ENCODE measurements at regions not wholly inside any gene's neighbourhood (a gene's known extent, or its start where the extent isn't known, plus 50 kb on each side); places are given as distances from the start of the nearest gene placed in this dataset.

- H3K4me3 ChIP-seq (ENCODE audit: insufficient read depth, low read length), result no peak overlapping the region
- no peaks in the 10 kb centered on the region for H3K27me3 ChIP-seq (ENCODE audit: insufficient read depth, low read length)
- H3K79me2 ChIP-seq (ENCODE audit: insufficient read depth, low read length), result no peaks in the 10 kb centered on the region
- no peak overlapping the region for H3K27ac ChIP-seq (ENCODE audit: low read depth, low read length)
- no peaks in the 10 kb centered on the region for H3K36me3 ChIP-seq (ENCODE audit: insufficient read depth, low read length)
- no peak overlapping the region for H2AFZ ChIP-seq (ENCODE audit: low read length)
- TF ChIP-seq CTCF (IDR thresholded peaks at IDR 0.05; ENCODE audit: extremely low read depth, low read depth, low read length), result no peak
- H4K20me1 ChIP-seq (ENCODE audit: insufficient read depth, low read length), result no peaks in the 10 kb centered on the region
- no peak overlapping the region for H3K4me2 ChIP-seq (ENCODE audit: insufficient read depth, low read length)
- no peak for DNase-seq (ENCODE audit: insufficient read length, low spot score, missing footprints)
- no peaks in the 10 kb centered on the region for H3K9me3 ChIP-seq (ENCODE audit: low read depth, low read length)
- no peaks in the 10 kb centered on the region for H3K4me1 ChIP-seq (ENCODE audit: insufficient read depth, low read length)
These were observed 226.0 kb upstream of the TSHZ2 start for GRCh38 chr20:52746190-52746589.

GRCh38 chr20:52744441-52744840, 227.7 kb upstream of the TSHZ2 start:
- Histone ChIP-seq H3K36me3 (ENCODE audit: insufficient read depth, low read length) (no peaks in the 10 kb centered on the region), H3K27ac (ENCODE audit: low read depth, low read length) (no peak overlapping the region), H3K4me1 (ENCODE audit: insufficient read depth, low read length) (no peaks in the 10 kb centered on the region), H3K27me3 (ENCODE audit: insufficient read depth, low read length) (no peaks in the 10 kb centered on the region), H4K20me1 (ENCODE audit: insufficient read depth, low read length) (no peaks in the 10 kb centered on the region), H3K4me3 (ENCODE audit: insufficient read depth, low read length) (no peak overlapping the region), H2AFZ (ENCODE audit: low read length) (no peak overlapping the region), H3K79me2 (ENCODE audit: insufficient read depth, low read length) (no peaks in the 10 kb centered on the region), H3K4me2 (ENCODE audit: insufficient read depth, low read length) (no peak overlapping the region), H3K9me3 (ENCODE audit: low read depth, low read length) (no peaks in the 10 kb centered on the region)
- no peak for DNase-seq (ENCODE audit: insufficient read length, low spot score, missing footprints)
- TF ChIP-seq CTCF (IDR thresholded peaks at IDR 0.05; ENCODE audit: extremely low read depth, low read depth, low read length), result no peak

- no peaks in the 10 kb centered on the region for H3K79me2 ChIP-seq (ENCODE audit: insufficient read depth, low read length)
- no peaks in the 10 kb centered on the region for H3K27me3 ChIP-seq (ENCODE audit: insufficient read depth, low read length)
- no peak overlapping the region for H3K27ac ChIP-seq (ENCODE audit: low read depth, low read length)
- H3K4me3 ChIP-seq (ENCODE audit: insufficient read depth, low read length), result no peak overlapping the region
- no peak overlapping the region for H3K4me2 ChIP-seq (ENCODE audit: insufficient read depth, low read length)
- no peaks in the 10 kb centered on the region for H3K9me3 ChIP-seq (ENCODE audit: low read depth, low read length)
- H3K36me3 ChIP-seq (ENCODE audit: insufficient read depth, low read length), result no peaks in the 10 kb centered on the region
- H3K4me1 ChIP-seq (ENCODE audit: insufficient read depth, low read length), result no peaks in the 10 kb centered on the region
- no peak overlapping the region for H2AFZ ChIP-seq (ENCODE audit: low read length)
- no peak for TF ChIP-seq CTCF (IDR thresholded peaks at IDR 0.05; ENCODE audit: extremely low read depth, low read depth, low read length)
- no peaks in the 10 kb centered on the region for H4K20me1 ChIP-seq (ENCODE audit: insufficient read depth, low read length)
- no peak for DNase-seq (ENCODE audit: insufficient read length, low spot score, missing footprints)
These were observed 234.1 kb upstream of the TSHZ2 start for GRCh38 chr20:52738081-52738480.

GRCh38 chr20:52736507-52736906, 235.7 kb upstream of the TSHZ2 start:
- H3K4me2 ChIP-seq (ENCODE audit: insufficient read depth, low read length), result no peak overlapping the region
- no peaks in the 10 kb centered on the region for H4K20me1 ChIP-seq (ENCODE audit: insufficient read depth, low read length)
- no peaks in the 10 kb centered on the region for H3K36me3 ChIP-seq (ENCODE audit: insufficient read depth, low read length)
- no peak overlapping the region for H2AFZ ChIP-seq (ENCODE audit: low read length)
- no peaks in the 10 kb centered on the region for H3K4me1 ChIP-seq (ENCODE audit: insufficient read depth, low read length)
- no peaks in the 10 kb centered on the region for H3K79me2 ChIP-seq (ENCODE audit: insufficient read depth, low read length)
- H3K27me3 ChIP-seq (ENCODE audit: insufficient read depth, low read length), result no peaks in the 10 kb centered on the region
- H3K9me3 ChIP-seq (ENCODE audit: low read depth, low read length), result no peaks in the 10 kb centered on the region
- TF ChIP-seq CTCF (IDR thresholded peaks at IDR 0.05; ENCODE audit: extremely low read depth, low read depth, low read length), result no peak
- H3K4me3 ChIP-seq (ENCODE audit: insufficient read depth, low read length), result no peak overlapping the region
- no peak for DNase-seq (ENCODE audit: insufficient read length, low spot score, missing footprints)
- H3K27ac ChIP-seq (ENCODE audit: low read depth, low read length), result no peak overlapping the region

All from osteoblast (primary cell).